ENCODE measurements at regions not wholly inside any gene's neighbourhood (a gene's known extent, or its start where the extent isn't known, plus 50 kb on each side); places are given as distances from the start of the nearest gene placed in this dataset.

- TF ChIP-seq CTCF (IDR thresholded peaks at IDR 0.05), result no peak
- no peak for DNase-seq
- Histone ChIP-seq H3K4me3 (no peak overlapping the region), H3K9ac (ENCODE audit: low read depth in 2 of 2, low read length in 2 of 2) (no peak overlapping the region), H3K4me1 (no peaks in the 10 kb centered on the region), H3K9me3 (no peaks in the 10 kb centered on the region), H3K27ac (no peak overlapping the region), H3K36me3 (no peaks in the 10 kb centered on the region), H3K27me3 (no peaks in the 10 kb centered on the region)
- intact Hi-C loops (cut with DNase I), result no loop called here
Observed at GRCh38 chr3:107045791-107046190, 331.4 kb upstream of the CCDC54 start.

GRCh38 chr3:107055181-107055942 is 321.9 kb upstream of the CCDC54 start:
- no peak for TF ChIP-seq CTCF (IDR thresholded peaks at IDR 0.05)
- Histone ChIP-seq H3K27me3 (no peaks in the 10 kb centered on the region), H3K27ac (no peak overlapping the region), H3K4me1 (no peaks in the 10 kb centered on the region), H3K36me3 (no peaks in the 10 kb centered on the region), H3K9ac (ENCODE audit: low read depth in 2 of 2, low read length in 2 of 2) (no peak overlapping the region), H3K9me3 (no peaks in the 10 kb centered on the region), H3K4me3 (no peak overlapping the region)
- DNase-seq, result no peak
- intact Hi-C loops (cut with DNase I), result no loop called here

- no peak overlapping the region for H3K9ac ChIP-seq (ENCODE audit: low read depth in 2 of 2, low read length in 2 of 2)
- no peak overlapping the region for H3K4me3 ChIP-seq
- no peaks in the 10 kb centered on the region for H3K9me3 ChIP-seq
- no peaks in the 10 kb centered on the region for H3K4me1 ChIP-seq
- no peaks in the 10 kb centered on the region for H3K36me3 ChIP-seq
- H3K27me3 ChIP-seq, result no peaks in the 10 kb centered on the region
- DNase-seq, result no peak
- no peak for TF ChIP-seq CTCF (IDR thresholded peaks at IDR 0.05)
- intact Hi-C loops (cut with DNase I), result no loop called here
- H3K27ac ChIP-seq, result no peak overlapping the region
Observed at GRCh38 chr3:107061466-107061865, 315.8 kb upstream of the CCDC54 start.

- intact Hi-C loops (cut with DNase I), result no loop called here
- DNase-seq, result no peak
- Histone ChIP-seq H3K36me3 (no peaks in the 10 kb centered on the region), H3K4me1 (no peaks in the 10 kb centered on the region), H3K9me3 (no peaks in the 10 kb centered on the region), H3K27ac (no peak overlapping the region), H3K9ac (ENCODE audit: low read depth in 2 of 2, low read length in 2 of 2) (no peak overlapping the region), H3K4me3 (no peak overlapping the region), H3K27me3 (no peaks in the 10 kb centered on the region)
- no peak for TF ChIP-seq CTCF (IDR thresholded peaks at IDR 0.05)
Observed at GRCh38 chr3:107062310-107062709, 314.9 kb upstream of the CCDC54 start.

- no peak overlapping the region for H3K9ac ChIP-seq (ENCODE audit: low read depth in 2 of 2, low read length in 2 of 2)
- no peaks in the 10 kb centered on the region for H3K27me3 ChIP-seq
- DNase-seq, result no peak
- H3K4me3 ChIP-seq, result no peak overlapping the region
- H3K4me1 ChIP-seq, result no peaks in the 10 kb centered on the region
- TF ChIP-seq CTCF (IDR thresholded peaks at IDR 0.05), result no peak
- intact Hi-C loops (cut with DNase I), result no loop called here
- H3K9me3 ChIP-seq, result no peaks in the 10 kb centered on the region
- H3K36me3 ChIP-seq, result no peaks in the 10 kb centered on the region
- H3K27ac ChIP-seq, result no peak overlapping the region
Observed at GRCh38 chr3:107062787-107063186, 314.5 kb upstream of the CCDC54 start.

Measured in colonic mucosa (tissue), 4 donors.